Mesothelial cell of epicardium (in vitro differentiated cells): ENCODE measurements at regions not wholly inside any gene's neighbourhood (a gene's known extent, or its start where the extent isn't known, plus 50 kb on each side); places are given as distances from the start of the nearest gene placed in this dataset.

Experiments used
- DNase-seq, 2 experiments: peaks; one replicate each; pipeline ENCODE4 v3.0.0; 2021; ENCODE audit warnings: low spot score in 2 of 2; ENCODE audit not compliant: unreplicated experiment in 2 of 2
- H3K27ac Mint-ChIP-seq: 2 replicates; pipeline ENCODE4 v1.8.0; 2021; ENCODE audit warnings: mixed read lengths
- H3K27me3 Mint-ChIP-seq: 2 replicates; pipeline ENCODE4 v1.8.0; 2021; ENCODE audit warnings: low read depth, mixed read lengths
- H3K36me3 Mint-ChIP-seq: 2 replicates; pipeline ENCODE4 v1.8.0; 2021; ENCODE audit warnings: mixed read lengths
- H3K4me1 Mint-ChIP-seq: 2 replicates; pipeline ENCODE4 v1.8.0; 2021; ENCODE audit warnings: mixed read lengths
- H3K4me3 Mint-ChIP-seq: 2 replicates; pipeline ENCODE4 v1.8.0; 2021; ENCODE audit warnings: mild to moderate bottlenecking, moderate library complexity, mixed read lengths
- H3K9me3 Mint-ChIP-seq: 2 replicates; pipeline ENCODE4 v1.8.0; 2021; ENCODE audit warnings: mixed read lengths
- CTCF ChIP-seq: fragments of 200-600 bp; sonication (generic); IDR thresholded peaks from one replicate; pipeline ENCODE4 v1.5.0; 2021; ENCODE audit warnings: antibody characterized with exemption; ENCODE audit not compliant: unreplicated experiment

GRCh38 chr20:53828088-53828681 lies 234.5 kb upstream of the ZNF217 start:
- Mint-ChIP-seq H3K9me3 (peaks cover 3% of the 10 kb centered on the region), H3K4me3 (peak overlapping the region; percentile 30), H3K27me3 (no peaks in the 10 kb centered on the region), H3K4me1 (peaks cover 27% of the 10 kb centered on the region), H3K27ac (peak overlapping the region; percentile 89), H3K36me3 (no peaks in the 10 kb centered on the region)
- no peak for TF ChIP-seq CTCF
- DNase-seq = no peak

DNA sequence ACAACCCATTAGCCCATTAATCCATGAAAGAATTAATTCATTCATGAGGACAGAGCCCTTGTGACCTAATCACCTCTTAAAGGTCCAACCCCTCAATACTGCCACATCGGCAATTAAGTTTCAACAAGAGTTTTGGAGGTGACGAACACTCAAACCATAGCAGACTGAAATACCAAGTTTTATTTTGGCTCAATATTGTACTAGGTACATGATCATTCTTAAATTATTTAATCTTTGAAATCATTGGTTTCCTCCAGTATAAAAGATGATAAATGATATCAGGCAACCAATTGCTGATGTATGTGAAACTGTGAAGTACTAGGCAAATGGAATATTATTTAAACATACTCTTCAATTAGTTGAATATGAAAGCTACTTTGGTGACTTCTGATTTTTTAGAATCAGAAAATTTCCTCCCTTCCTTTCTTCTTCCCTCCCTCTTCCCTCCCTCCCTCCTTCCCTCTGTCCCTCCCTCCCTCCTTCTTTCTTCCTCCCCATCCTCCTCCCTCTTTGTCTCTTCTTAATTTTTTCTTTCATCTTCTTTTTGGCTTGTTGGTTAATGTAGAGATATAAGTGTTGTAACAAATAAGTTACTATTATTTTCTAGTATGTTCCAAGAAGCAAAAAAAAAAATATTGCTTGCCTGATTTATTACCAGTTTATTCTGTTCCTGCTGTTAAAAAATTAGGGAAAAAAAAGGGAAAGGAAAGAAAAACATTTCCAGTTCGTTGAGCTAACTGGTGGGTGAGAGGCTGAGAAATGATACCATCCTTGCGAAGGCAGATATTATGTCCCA lies 233.9 kb upstream of the ZNF217 start:
- no peak for DNase-seq
- no peak for TF ChIP-seq CTCF
- H3K36me3 Mint-ChIP-seq = no peaks in the 10 kb centered on the region
- no peaks in the 10 kb centered on the region for H3K27me3 Mint-ChIP-seq
- peaks cover 27% of the 10 kb centered on the region for H3K4me1 Mint-ChIP-seq
- peaks cover under 1% of the 10 kb centered on the region for H3K9me3 Mint-ChIP-seq
- peak overlapping the region; percentile 37 for H3K27ac Mint-ChIP-seq
- H3K4me3 Mint-ChIP-seq = no peak overlapping the region

GRCh38 chr20:53826597-53827291 lies 233.1 kb upstream of the ZNF217 start:
- no peak for TF ChIP-seq CTCF
- Mint-ChIP-seq H3K27ac (peak overlapping the region; percentile 19), H3K9me3 (no peaks in the 10 kb centered on the region), H3K4me1 (peaks cover 27% of the 10 kb centered on the region), H3K4me3 (no peak overlapping the region), H3K27me3 (no peaks in the 10 kb centered on the region), H3K36me3 (no peaks in the 10 kb centered on the region)
- DNase-seq = no peak

- H3K27ac Mint-ChIP-seq = no peak overlapping the region
- H3K4me1 Mint-ChIP-seq = peaks cover 27% of the 10 kb centered on the region
- no peak for DNase-seq
- no peaks in the 10 kb centered on the region for H3K36me3 Mint-ChIP-seq
- no peak overlapping the region for H3K4me3 Mint-ChIP-seq
- no peaks in the 10 kb centered on the region for H3K9me3 Mint-ChIP-seq
- H3K27me3 Mint-ChIP-seq = no peaks in the 10 kb centered on the region
- no peak for TF ChIP-seq CTCF
These were observed 232.5 kb upstream of the ZNF217 start for GRCh38 chr20:53826090-53826489.

DNA sequence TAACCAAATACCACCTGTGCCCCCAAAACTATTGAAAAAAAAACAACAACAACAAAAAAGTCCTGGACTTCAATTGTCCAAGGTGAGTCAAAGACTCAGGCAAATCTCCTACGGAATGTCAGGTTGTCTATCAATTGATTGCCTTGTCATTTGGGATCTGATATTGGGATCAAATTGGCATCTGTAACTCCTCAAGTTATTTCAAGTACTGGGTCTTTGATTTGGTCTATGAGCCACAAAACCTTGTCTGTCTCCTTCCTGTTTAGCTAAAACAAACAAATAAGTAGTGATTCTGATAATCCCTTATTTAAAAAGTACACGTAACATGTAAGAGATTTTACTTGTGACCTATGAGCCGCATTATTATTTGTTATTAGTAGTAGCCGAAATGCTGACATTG lies 231.6 kb upstream of the ZNF217 start:
- no peak for TF ChIP-seq CTCF
- DNase-seq = no peak
- Mint-ChIP-seq H3K36me3 (no peaks in the 10 kb centered on the region), H3K4me1 (peaks cover 27% of the 10 kb centered on the region), H3K27me3 (no peaks in the 10 kb centered on the region), H3K9me3 (no peaks in the 10 kb centered on the region), H3K4me3 (no peak overlapping the region), H3K27ac (no peak overlapping the region)
